HepG2 (cell line): ENCODE measurements at regions not wholly inside any gene's neighbourhood (a gene's known extent, or its start where the extent isn't known, plus 50 kb on each side); places are given as distances from the start of the nearest gene placed in this dataset.

ENCODE experiments used
- ARID2 ChIP-seq: sonication (generic); formaldehyde crosslinking; IDR thresholded peaks from 2 replicates; pipeline ENCODE4 v1.8.1; 2022; ENCODE audit warnings: mild to moderate bottlenecking, missing genetic modification reagents, borderline replicate concordance
- ATF2 ChIP-seq: sonication (generic); formaldehyde crosslinking; IDR thresholded peaks from 2 replicates; pipeline ENCODE4 v1.4.0; 2020; ENCODE audit warnings: missing genetic modification reagents
- BCL3 ChIP-seq: sonication (generic); formaldehyde crosslinking; IDR thresholded peaks from 2 replicates; pipeline ENCODE4 v1.5.1; 2020; ENCODE audit warnings: mild to moderate bottlenecking, missing genetic modification reagents, moderate library complexity
- BCL6 ChIP-seq: IDR thresholded peaks from 2 replicates; pipeline ENCODE4 v1.6.1; 2016; ENCODE audit warnings: missing genetic modification reagents, missing compliant biosample characterization
- FOSL2 ChIP-seq: sonication (generic); formaldehyde crosslinking; IDR thresholded peaks from 2 replicates; pipeline ENCODE4 v1.4.0; 2020; ENCODE audit warnings: missing genetic modification reagents
- MED13 ChIP-seq: sonication (generic); formaldehyde crosslinking; IDR thresholded peaks from 2 replicates; pipeline ENCODE4 v1.5.0; 2020; ENCODE audit warnings: missing genetic modification reagents
- MTF1 ChIP-seq: sonication (generic); formaldehyde crosslinking; IDR thresholded peaks from 2 replicates; pipeline ENCODE4 v1.5.0; 2020; ENCODE audit warnings: missing genetic modification reagents
- NR2F2 ChIP-seq: IDR thresholded peaks from 2 replicates; pipeline ENCODE4 v1.6.1; 2012; ENCODE audit warnings: low read depth, inconsistent platforms, borderline replicate concordance
- NR2F6 ChIP-seq, 2 experiments: IDR thresholded peaks; 2 replicates each; pipeline ENCODE4 v1.6.1; 2016; ENCODE audit warnings: antibody characterized with exemption in 1 of 2, mild to moderate bottlenecking in 1 of 2
- NR3C1 ChIP-seq: sonication (generic); formaldehyde crosslinking; IDR thresholded peaks from 2 replicates; pipeline ENCODE4 v1.4.0; 2020; ENCODE audit warnings: missing genetic modification reagents
- PCBP2 ChIP-seq: fragments of 200-400 bp; formaldehyde crosslinking; optimal IDR thresholded peaks from 2 replicates; pipeline ENCODE3; 2018; ENCODE audit warnings: low read length, low read depth; ENCODE audit not compliant: poor library complexity, severe bottlenecking
- SIX4 ChIP-seq: sonication (generic); formaldehyde crosslinking; IDR thresholded peaks from 2 replicates; pipeline ENCODE4 v1.4.0; 2020; ENCODE audit warnings: missing genetic modification reagents
- TFDP2 ChIP-seq: sonication (generic); formaldehyde crosslinking; IDR thresholded peaks from 2 replicates; pipeline ENCODE4 v1.4.0; 2020; ENCODE audit warnings: missing genetic modification reagents
- THYN1 ChIP-seq: sonication (generic); formaldehyde crosslinking; IDR thresholded peaks from 2 replicates; pipeline ENCODE4 v1.8.1; 2023; ENCODE audit warnings: low read depth, mild to moderate bottlenecking, moderate library complexity, missing genetic modification reagents, borderline replicate concordance
- ZNF264 ChIP-seq: sonication (generic); formaldehyde crosslinking; IDR thresholded peaks from 2 replicates; pipeline ENCODE4 v1.4.0; 2020; ENCODE audit warnings: missing genetic modification reagents
- ZNF296 ChIP-seq: sonication (generic); formaldehyde crosslinking; conservative IDR thresholded peaks from 2 replicates; pipeline ENCODE4 v1.5.0; 2020; ENCODE audit warnings: mild to moderate bottlenecking, missing genetic modification reagents
- ZNF331 ChIP-seq: sonication (generic); formaldehyde crosslinking; IDR thresholded peaks from 2 replicates; pipeline ENCODE4 v1.4.0; 2020; ENCODE audit warnings: missing genetic modification reagents
- ZNF543 ChIP-seq: sonication (generic); formaldehyde crosslinking; IDR thresholded peaks from 2 replicates; pipeline ENCODE4 v1.4.0; 2020; ENCODE audit warnings: mild to moderate bottlenecking, missing genetic modification reagents
- ZNF550 ChIP-seq: sonication (generic); formaldehyde crosslinking; IDR thresholded peaks from 2 replicates; pipeline ENCODE4 v1.4.0; 2020; ENCODE audit warnings: mild to moderate bottlenecking, missing genetic modification reagents, borderline replicate concordance
- TF ChIP-seq, protein P1 (sequence below): sonication (generic); formaldehyde crosslinking; IDR thresholded peaks from one replicate; pipeline ENCODE4 v1.5.1; 2020; ENCODE audit warnings: mild to moderate bottlenecking, missing genetic modification reagents; ENCODE audit errors: not compliant biosample characterization

- no peak for TF ChIP-seq TFDP2 (CRISPR knock-in tag)
- no peak for TF ChIP-seq ZNF331 (CRISPR knock-in tag)
- no peak for TF ChIP-seq MTF1 (CRISPR knock-in tag)
- no peak for TF ChIP-seq THYN1 (CRISPR knock-in tag)
- no peak for TF ChIP-seq ARID2 (CRISPR knock-in tag)
- no peak for TF ChIP-seq ATF2 (CRISPR knock-in tag)
- no peak for TF ChIP-seq NR2F6 (IDR thresholded peaks at IDR 0.05)
- TF ChIP-seq NR2F6 (CRISPR knock-in tag; IDR thresholded peaks at IDR 0.05) = no peak
- no peak for TF ChIP-seq ZNF296 (CRISPR knock-in tag)
- 0 out of 2 replicates have a peak, but pooled peaks have one; percentile 34 for TF ChIP-seq NR2F2
- no peak for TF ChIP-seq ZNF550 (CRISPR knock-in tag)
- TF ChIP-seq, protein P1, sequence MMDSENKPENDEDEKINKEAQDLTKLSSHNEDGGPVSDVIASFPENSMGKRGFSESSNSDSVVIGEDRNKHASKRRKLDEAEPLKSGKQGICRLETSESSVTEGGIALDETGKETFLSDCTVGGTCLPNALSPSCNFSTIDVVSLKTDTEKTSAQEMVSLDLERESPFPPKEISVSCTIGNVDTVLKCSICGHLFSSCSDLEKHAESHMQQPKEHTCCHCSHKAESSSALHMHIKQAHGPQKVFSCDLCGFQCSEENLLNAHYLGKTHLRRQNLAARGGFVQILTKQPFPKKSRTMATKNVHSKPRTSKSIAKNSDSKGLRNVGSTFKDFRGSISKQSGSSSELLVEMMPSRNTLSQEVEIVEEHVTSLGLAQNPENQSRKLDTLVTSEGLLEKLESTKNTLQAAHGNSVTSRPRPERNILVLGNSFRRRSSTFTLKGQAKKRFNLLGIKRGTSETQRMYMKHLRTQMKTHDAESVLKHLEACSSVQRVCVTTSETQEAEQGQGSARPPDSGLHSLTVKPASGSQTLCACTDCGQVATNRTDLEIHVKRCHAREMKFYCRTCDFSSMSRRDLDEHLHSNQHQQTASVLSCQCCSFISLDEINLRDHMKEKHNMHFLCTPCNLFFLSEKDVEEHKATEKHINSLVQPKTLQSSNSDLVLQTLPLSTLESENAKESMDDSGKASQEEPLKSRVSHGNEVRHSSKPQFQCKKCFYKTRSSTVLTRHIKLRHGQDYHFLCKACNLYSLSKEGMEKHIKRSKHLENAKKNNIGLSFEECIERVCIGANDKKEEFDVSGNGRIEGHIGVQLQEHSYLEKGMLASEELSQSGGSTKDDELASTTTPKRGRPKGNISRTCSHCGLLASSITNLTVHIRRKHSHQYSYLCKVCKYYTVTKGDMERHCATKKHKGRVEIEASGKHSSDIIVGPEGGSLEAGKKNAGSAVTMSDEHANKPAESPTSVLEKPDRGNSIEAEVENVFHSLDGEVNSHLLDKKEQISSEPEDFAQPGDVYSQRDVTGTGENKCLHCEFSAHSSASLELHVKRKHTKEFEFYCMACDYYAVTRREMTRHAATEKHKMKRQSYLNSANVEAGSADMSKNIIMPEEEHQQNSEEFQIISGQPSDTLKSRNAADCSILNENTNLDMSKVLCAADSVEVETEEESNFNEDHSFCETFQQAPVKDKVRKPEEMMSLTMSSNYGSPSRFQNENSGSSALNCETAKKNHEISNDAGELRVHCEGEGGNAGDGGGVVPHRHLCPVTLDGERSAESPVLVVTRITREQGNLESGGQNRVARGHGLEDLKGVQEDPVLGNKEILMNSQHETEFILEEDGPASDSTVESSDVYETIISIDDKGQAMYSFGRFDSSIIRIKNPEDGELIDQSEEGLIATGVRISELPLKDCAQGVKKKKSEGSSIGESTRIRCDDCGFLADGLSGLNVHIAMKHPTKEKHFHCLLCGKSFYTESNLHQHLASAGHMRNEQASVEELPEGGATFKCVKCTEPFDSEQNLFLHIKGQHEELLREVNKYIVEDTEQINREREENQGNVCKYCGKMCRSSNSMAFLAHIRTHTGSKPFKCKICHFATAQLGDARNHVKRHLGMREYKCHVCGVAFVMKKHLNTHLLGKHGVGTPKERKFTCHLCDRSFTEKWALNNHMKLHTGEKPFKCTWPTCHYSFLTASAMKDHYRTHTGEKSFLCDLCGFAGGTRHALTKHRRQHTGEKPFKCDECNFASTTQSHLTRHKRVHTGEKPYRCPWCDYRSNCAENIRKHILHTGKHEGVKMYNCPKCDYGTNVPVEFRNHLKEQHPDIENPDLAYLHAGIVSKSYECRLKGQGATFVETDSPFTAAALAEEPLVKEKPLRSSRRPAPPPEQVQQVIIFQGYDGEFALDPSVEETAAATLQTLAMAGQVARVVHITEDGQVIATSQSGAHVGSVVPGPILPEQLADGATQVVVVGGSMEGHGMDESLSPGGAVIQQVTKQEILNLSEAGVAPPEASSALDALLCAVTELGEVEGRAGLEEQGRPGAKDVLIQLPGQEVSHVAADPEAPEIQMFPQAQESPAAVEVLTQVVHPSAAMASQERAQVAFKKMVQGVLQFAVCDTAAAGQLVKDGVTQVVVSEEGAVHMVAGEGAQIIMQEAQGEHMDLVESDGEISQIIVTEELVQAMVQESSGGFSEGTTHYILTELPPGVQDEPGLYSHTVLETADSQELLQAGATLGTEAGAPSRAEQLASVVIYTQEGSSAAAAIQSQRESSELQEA = no peak
- peak; percentile 81; the same call in 1 of the 2 replicates for TF ChIP-seq SIX4 (CRISPR knock-in tag)
- no peak for TF ChIP-seq ZNF543 (CRISPR knock-in tag)
- no peak for TF ChIP-seq ZNF264 (CRISPR knock-in tag)
- no peak for TF ChIP-seq MED13 (CRISPR knock-in tag)
- TF ChIP-seq FOSL2 (CRISPR knock-in tag) = no peak
- no peak for TF ChIP-seq NR3C1
- TF ChIP-seq BCL3 = no peak
- TF ChIP-seq BCL6 (CRISPR knock-in tag) = no peak
- TF ChIP-seq PCBP2 = no peak
Observed at GRCh38 chr2:155190342-155190741, 491.8 kb downstream of the KCNJ3 start (continued).
